Raji (cell line): ENCODE measurements at regions not wholly inside any gene's neighbourhood (a gene's known extent, or its start where the extent isn't known, plus 50 kb on each side); places are given as distances from the start of the nearest gene placed in this dataset.

Experiments used
- POLR2A ChIP-seq: IDR thresholded peaks from 2 replicates; pipeline ENCODE4 v1.6.1; 2011; ENCODE audit warnings: low read depth, low read length, control low read depth; ENCODE audit not compliant: insufficient read depth

DNA sequence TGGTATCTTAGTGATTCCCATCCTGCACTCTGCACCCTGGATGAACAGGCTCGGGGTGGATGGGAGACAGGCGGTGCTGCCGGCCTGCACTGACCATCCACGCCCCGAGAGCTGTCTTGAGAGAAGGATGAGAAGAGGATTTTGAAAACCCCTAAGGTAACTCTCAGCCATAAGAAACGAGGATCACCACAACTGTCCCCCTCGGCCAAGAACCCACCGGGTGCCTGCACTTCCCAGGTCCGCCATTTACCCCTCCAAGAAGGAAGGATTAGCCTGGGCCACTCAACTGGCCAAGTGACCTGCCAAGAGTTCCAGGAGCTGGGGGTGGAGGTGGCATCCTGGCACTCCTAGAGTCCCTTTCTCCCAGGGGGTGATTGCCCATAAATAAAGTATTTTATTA is 302.4 kb upstream of the TNRC6C start:
- TF ChIP-seq POLR2A, result no peak

DNA sequence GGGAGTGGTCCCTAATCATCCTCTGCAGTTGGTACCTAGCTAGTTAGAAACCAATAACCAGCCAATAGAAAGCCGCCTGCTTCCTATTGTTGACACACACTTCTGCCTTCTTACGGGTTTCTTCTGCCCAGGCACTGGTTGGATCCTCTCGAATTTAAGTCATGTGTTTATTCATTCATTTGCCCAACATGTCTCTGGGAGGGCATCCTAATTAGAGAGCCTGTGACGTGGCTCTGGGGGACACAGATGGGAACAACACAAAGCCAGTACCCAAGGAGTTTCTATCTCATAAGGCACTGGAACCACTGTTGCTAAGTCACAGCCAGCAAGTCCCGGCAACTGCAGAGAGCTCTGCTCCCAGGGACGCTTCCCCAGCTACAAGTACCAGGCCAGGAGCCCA is 300.7 kb upstream of the TNRC6C start:
- no peak for TF ChIP-seq POLR2A

DNA sequence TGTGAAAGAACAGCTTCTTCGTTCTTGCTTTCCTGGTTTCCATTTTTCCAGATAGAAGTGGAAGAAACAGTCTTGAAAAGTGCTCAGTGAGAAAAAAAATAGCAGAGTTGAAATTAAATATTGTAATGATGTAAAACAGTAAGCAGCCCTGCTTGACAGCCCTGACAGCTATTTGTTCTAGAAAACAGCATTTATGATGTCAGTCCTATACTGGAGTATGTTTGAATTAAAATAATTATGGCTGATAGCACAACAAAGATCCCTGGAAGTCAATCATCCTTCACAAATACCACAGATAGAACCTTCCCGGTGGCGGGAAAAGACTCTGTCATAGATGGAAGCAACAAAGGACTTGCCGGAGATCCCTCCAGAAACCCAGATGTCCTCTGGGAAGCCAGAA is 298.0 kb upstream of the TNRC6C start:
- TF ChIP-seq POLR2A, result no peak

DNA sequence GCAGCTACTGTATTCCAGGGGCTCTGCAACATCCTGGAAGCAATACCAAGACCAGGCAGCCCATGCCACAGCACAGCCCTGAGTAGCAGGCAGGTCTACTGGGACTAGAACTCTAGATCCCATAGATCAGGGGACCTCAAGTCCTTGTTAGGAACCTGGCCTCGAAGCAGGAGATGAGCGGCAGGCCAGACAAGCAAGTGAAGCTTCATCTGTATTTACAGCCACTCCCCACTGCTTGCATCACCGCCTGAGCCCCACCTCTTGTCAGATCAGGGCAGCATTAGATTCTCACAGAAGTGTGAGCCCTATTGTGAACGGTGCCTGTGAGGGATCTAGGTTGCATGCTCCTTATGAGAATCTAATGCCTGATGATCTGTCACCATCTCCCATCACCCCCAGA is 295.7 kb upstream of the TNRC6C start:
- TF ChIP-seq POLR2A, result no peak

DNA sequence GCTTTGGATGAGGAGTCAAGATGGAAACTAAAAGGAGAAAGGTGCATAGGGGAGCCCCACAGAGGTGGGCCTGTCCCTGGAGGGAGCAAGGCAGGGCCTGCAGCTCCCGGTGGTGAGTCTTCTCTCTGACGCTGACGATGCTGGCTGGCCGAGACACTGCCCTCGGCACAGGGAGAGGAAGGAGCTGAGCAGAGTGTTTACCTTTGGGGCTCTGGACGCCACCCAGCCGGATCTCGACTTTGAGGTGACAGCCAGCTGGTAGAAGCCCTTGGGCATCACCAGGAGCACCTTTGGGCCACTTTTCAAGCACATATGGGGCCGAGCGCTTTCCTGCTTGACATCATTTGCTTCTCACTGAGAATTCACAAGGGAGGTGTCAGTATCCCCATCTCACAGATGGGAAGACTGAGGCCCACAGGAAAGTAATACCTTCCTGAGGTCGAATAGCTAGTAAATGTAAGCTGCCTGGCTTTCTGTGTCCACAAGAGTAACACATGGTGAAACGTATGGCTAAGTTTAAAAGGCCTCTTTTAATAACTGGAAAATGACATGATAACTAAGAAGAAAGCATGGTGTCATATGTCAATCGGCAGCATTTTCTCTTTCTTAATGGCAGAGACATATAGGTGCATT is 294.3 kb upstream of the TNRC6C start:
- TF ChIP-seq POLR2A, result no peak

DNA sequence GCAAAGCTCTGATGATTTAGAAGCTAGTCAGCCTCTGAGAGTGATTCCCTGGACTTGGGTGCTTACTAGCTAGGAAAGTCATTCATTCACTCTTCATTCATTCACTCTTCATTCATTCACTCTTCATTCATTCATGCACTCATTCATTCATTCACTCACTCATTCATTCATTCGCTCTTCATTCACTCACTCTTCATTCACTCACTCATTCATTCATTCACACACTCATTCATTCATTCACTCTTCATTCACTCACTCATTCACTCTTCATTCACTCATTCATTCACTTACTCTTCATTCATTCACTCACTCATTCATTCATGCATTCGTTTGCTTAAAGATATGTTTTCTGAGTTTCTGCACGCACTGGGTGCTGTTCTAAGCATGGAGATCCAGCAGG is 292.7 kb upstream of the TNRC6C start:
- no peak for TF ChIP-seq POLR2A

DNA sequence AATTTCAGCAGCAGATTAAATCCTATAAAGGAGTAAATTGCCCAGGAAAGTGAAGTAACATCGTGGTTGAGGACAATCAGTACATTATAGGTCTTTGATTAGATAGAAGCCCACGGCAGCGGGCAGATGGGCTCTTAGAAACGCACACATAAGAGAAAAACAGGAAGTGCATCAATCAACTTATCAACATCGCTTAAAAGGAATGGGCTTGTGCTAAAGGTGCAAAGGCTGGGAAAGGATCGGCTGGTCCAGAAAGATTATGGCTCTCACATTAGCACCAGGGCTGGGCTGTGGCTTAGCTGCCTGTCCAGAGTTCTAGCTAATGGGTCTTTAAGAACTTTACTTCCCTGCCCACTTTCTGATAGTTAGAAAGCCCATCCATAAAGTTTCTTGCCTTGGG is 292.0 kb upstream of the TNRC6C start:
- no peak for TF ChIP-seq POLR2A

DNA sequence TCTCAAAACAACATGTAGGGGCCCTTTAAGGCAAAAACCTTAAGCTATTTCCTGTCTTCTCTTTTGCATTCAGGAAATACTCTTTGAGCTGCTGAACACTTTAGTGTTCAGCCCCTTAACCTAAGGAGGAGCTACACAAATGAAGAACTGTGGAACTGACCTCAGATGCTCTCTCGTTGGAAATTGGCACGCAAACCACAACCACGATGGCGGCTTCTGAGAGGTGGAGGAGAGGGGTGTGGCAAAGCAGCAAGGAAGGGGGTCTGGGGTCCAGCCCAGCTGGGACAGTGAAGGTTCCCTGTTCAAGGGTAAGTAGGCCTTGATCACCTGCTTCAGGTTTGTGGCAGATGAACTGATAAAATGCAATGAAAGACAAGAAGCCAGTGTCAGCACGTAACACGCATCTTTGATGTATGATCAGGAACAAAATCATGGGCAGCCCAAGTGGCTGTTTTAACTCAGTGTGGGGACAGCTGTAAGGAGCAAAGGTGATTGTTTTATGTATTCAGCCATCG is 291.6 kb upstream of the TNRC6C start:
- TF ChIP-seq POLR2A, result peak; percentile 56; the same call in 1 of the 2 replicates

DNA sequence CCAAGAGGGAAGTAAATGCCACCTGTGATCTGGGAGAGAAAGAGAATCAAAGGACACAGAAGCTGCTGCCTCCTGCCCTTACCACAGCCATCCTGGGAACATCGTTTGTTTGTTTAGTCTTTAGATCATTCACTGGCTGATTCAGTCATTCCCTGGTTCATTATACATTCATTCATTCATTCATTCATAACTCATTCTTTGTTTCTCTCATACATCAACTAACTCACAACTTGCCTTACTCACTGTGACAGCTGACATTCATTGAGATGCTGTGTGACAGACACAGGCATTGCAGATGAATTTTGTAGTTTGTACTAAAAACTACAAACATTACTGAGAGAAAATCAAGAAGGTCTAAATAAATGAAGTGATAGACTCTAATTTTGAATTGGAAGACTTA is 291.0 kb upstream of the TNRC6C start:
- TF ChIP-seq POLR2A, result no peak

DNA sequence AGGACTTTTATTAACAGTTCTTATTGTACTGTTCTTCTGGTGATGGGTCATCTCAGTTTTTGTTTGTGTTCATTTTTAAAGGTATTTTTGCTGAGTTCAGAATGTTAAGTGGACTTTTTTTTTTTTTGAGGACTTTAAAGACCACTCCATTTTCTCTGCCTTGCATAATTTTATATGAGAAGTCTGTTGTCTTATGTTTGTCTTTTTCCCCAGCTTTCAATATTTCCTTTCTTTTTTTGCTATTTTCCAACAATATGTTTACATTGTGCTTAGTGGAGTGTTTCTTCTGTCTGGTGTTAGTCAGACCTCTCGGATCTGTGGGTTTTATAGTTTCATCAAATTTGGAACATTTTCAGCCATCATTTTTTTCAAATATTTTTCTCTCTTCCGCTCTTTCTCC is 290.0 kb upstream of the TNRC6C start:
- no peak for TF ChIP-seq POLR2A

DNA sequence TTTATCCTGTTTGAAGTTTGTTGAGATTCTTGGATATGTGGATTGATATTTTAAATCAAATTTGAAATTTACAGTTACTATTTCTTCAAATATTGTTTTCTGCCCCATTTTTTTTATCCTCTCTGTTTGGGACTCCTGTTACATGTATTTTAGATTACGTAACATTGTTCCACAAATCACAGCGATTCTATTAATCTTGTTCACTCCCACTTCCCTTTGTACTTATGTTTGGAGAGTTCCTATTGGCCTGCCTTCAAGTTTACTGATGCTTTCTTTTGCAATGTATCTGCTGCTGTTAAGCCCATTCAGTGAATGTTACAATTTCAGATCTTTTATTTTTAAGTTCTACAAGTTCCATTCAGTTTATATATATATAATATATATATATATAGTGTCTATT is 288.3 kb upstream of the TNRC6C start:
- no peak for TF ChIP-seq POLR2A

DNA sequence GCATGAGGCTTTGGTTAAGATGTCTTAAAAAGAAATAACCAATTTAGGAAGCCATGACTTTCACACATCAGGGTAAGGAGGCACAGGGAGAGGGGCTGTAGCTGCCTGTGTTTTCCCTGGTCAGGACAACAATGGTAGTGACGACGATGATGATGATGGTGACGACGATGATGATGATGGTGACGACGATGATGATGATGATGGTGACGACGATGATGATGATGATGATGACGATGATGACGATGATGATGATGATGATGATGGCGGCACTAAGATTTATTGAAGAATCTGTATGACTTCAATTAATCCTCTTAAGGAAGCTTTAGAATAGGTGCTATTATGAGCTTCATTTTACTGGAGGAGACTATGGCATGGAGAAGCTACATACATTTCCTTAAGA is 284.1 kb upstream of the TNRC6C start:
- no peak for TF ChIP-seq POLR2A

DNA sequence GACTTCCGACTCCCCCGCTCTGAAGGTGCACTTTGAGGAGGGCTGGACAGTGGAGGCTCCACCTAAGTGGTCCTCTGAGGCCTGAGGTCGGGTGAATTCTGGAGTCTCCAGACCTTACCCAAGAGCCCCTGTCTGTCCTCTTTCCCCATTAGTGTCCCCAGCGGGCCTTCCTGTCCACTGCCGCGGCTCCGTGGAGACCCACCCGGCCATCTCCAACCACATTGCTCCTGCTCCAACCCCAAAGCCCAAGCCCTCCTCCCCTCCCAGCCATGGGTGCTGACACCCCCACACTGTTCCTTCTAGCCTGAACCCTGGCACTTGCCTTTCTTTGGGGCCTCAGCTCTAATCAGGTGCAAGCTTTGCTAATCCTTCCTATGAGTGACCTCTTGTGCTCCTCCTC is 283.1 kb upstream of the TNRC6C start:
- no peak for TF ChIP-seq POLR2A

DNA sequence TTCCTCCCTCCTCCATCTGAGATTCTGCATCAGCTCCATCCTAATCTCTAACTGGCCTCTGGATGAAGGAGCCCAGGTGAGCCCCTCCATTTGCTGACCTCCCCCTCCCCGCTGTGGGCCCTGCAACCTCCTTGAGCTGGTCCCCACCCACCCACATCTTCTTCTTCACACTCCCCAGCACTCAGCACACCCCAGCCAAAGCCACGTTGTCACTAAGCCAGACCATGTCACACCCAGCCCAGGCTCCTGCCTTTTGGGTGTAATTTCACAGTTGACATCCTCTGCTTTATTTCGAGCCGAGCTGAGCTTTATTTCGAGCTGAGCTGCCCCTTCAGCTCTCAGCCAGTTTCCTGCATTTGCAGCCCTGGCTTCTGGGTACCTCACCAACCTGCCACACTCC is 282.7 kb upstream of the TNRC6C start:
- no peak for TF ChIP-seq POLR2A

DNA sequence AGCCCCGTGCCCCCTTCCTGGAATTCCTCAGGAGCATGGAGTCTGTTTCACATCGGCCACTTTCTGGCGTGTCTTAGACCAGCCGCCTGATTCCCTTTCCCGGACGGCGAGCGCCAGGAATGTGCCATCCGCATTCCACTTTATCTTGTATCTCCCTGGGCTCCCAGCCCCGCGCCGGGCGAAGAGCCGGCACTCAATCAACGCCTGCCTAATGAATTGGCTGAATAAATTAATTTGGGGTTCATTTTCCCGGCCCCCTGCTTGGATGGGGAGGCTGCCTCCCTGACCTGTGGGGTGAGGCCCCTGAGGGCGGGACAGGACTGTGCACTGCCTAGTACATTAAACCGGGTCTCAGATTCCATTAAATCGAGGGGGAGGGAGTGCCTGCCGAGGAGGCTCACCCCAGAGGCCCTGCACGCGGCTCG is 282.3 kb upstream of the TNRC6C start:
- TF ChIP-seq POLR2A, result no peak

DNA sequence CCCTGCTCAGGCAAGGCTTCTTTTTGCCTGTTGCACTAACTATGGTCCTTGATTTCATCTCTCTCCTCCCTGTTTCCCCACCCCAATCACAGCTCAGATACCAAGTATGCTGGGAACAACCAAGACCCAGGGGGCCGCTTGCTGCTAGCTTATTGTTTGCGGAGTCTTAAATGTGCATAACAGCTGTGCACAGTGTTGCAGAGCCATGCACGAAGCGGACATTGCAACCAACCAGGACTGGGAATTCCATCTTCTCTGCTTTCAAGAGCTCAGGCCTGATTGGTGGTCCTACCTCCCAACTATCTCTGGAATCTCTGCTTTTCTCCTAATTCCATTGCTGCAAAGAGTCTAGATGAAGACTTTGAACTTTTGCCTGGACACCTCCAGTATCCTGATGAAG is 281.3 kb upstream of the TNRC6C start:
- TF ChIP-seq POLR2A, result no peak

DNA sequence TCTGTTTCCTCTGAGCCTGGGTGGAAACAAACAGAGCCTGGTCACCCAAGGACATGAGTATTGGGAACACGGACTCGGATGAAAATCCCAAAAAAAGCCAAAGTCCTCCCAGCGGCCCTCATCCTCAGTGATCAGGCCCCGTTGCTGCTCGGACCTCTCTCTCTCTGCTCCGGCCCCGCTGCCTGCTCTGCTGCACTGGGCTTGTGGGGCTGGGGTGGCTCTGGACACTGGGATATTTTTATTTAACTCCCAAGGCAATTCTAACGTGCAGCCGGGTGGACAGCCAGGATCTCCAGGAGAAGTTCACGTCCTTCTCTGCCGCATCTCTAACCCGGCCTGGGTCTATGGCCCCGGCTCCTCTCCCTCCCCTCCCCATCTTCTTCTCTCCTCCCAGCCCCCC is 280.9 kb upstream of the TNRC6C start:
- TF ChIP-seq POLR2A, result no peak
